GM12891 (cell line): ENCODE measurements at regions not wholly inside any gene's neighbourhood (a gene's known extent, or its start where the extent isn't known, plus 50 kb on each side); places are given as distances from the start of the nearest gene placed in this dataset.

Source experiments
- POLR2A ChIP-seq: IDR thresholded peaks from 2 replicates; pipeline ENCODE4 v1.6.1; 2011; ENCODE audit warnings: low read depth, low read length, control low read depth
- POLR2AphosphoS5 ChIP-seq: IDR thresholded peaks from 2 replicates; pipeline ENCODE4 v1.6.1; 2011; ENCODE audit warnings: low read depth, low read length, control low read depth

GRCh38 chr2:204272610-204273287 lies 272.5 kb upstream of the PARD3B start:
- TF ChIP-seq POLR2AphosphoS5, result no peak
- no peak for TF ChIP-seq POLR2A
